ENCODE measurements at regions not wholly inside any gene's neighbourhood (a gene's known extent, or its start where the extent isn't known, plus 50 kb on each side); places are given as distances from the start of the nearest gene placed in this dataset.

DNA sequence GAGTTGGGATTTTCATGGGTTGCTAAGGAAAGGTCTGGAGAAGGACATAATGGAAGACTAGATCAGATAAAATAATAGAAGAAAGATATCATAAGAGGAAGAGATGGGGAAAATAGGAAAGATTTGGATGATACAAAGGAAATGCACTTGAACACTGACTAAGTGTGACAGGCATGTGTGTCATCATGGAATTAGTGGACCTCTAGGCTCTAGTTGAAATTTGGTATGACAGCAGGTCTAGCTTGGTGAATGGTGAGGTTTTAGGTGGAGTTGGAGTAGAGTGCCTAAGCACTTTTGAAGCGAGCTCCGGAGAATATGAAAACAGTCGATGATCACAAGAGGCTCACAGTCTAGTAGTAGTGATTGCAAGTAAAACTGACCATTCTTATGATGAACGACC, 73.0 kb upstream of the PTGS2 start:
- Histone ChIP-seq H3K4me2 (replicated peaks; ENCODE audit: low read depth, low read length, poor library complexity, severe bottlenecking) (no peak overlapping the region), H4K20me1 (ENCODE audit: control insufficient read depth, insufficient read depth, low read length, poor library complexity, severe bottlenecking) (no peaks in the 10 kb centered on the region), H3K9ac (ENCODE audit: low read length) (no peak overlapping the region), H3K4me3 (ENCODE audit: control extremely low read depth in 1 of 5, extremely low read depth in 1 of 5, insufficient read depth in 1 of 5, low read depth in 2 of 5, low read length in 4 of 5) (no peak overlapping the region), H2AFZ (ENCODE audit: insufficient read depth, low read depth, low read length, poor library complexity, severe bottlenecking) (no peak overlapping the region), H3K9me3 (ENCODE audit: control extremely low read depth in 1 of 3, control insufficient read depth in 2 of 3, insufficient read depth in 1 of 3, low read length in 2 of 3) (no peaks in the 10 kb centered on the region), H3K4me1 (ENCODE audit: control insufficient read depth in 2 of 2, insufficient read depth in 2 of 2, low read length in 2 of 2) (no peaks in the 10 kb centered on the region), H3K27ac (ENCODE audit: low read length in 2 of 2) (no peak overlapping the region), H3K27me3 (replicated peaks in 1 of 4; ENCODE audit: control extremely low read depth in 1 of 4, control insufficient read depth in 3 of 4, insufficient read depth in 4 of 4, low read length in 3 of 4) (no peaks in the 10 kb centered on the region), H3K36me3 (replicated peaks in 1 of 2; ENCODE audit: control extremely low read depth in 1 of 2, control insufficient read depth in 1 of 2, extremely low read depth in 1 of 2, insufficient read depth in 2 of 2, low read length in 1 of 2) (no peaks in the 10 kb centered on the region), H3K79me2 (ENCODE audit: control insufficient read depth, insufficient read depth, low read length) (no peaks in the 10 kb centered on the region)
- POLR2A ChIA-PET, result no interaction called here
- DNase-seq, result no peak
- CTCF ChIA-PET, result no interaction called here
- no peaks in the 10 kb centered on the region for H3K27me3 Mint-ChIP-seq
- H3K27ac Mint-ChIP-seq, result no peak overlapping the region
- TF ChIP-seq CTCF (IDR thresholded peaks at IDR 0.05) (no peak), EZH2 (IDR thresholded peaks at IDR 0.05; ENCODE audit: borderline replicate concordance, insufficient read depth, low read depth, low read length, poor library complexity, severe bottlenecking) (no peak)
- no peak overlapping the region for H3K4me3 Mint-ChIP-seq
- intact Hi-C loops (cut with micrococcal nuclease), result no loop called here
- H3K4me1 Mint-ChIP-seq, result no peaks in the 10 kb centered on the region
- ATAC-seq (ENCODE audit: low read depth), result no peak
- H3K9me3 Mint-ChIP-seq (ENCODE audit: insufficient read depth), result peaks cover 2% of the 10 kb centered on the region
- WGBS (ENCODE audit: insufficient coverage), result 90% methylated on average over 4 of the region's 4 CpGs

DNA sequence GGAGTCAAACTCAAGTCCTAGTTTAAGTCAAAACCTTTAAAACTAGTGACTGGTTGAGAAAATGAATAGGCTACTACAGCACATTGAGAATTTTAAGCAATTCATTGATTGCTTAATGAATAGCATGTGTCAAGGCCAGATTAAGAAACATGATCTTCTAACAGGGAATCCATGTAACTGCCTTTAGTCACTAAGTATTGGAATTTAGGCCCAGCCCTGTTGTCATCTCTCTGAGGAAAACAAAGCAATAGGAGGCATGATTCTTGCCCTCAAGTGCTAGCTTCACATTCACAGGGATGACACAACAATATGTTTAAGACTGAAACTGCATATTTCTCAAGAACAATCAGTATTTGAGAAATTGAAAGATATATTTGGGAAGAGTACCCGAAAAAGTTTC, 70.0 kb upstream of the PTGS2 start:
- H3K9me3 ChIP-seq (ENCODE audit: control extremely low read depth in 1 of 3, control insufficient read depth in 2 of 3, insufficient read depth in 1 of 3, low read length in 2 of 3), result peaks cover 0 to 8% (median 7%) of the 10 kb centered on the region in 3 donors
- no peaks in the 10 kb centered on the region for H4K20me1 ChIP-seq (ENCODE audit: control insufficient read depth, insufficient read depth, low read length, poor library complexity, severe bottlenecking)
- no peak overlapping the region for H3K4me2 ChIP-seq (replicated peaks; ENCODE audit: low read depth, low read length, poor library complexity, severe bottlenecking)
- intact Hi-C loops (cut with micrococcal nuclease), result no loop called here
- no peak overlapping the region for H3K4me3 ChIP-seq (ENCODE audit: control extremely low read depth in 1 of 5, extremely low read depth in 1 of 5, insufficient read depth in 1 of 5, low read depth in 2 of 5, low read length in 4 of 5)
- no CpG with 5 or more reads among the region's 1 CpG for WGBS (ENCODE audit: insufficient coverage)
- Mint-ChIP-seq H3K4me1 (no peaks in the 10 kb centered on the region), H3K4me3 (no peak overlapping the region), H3K9me3 (ENCODE audit: insufficient read depth) (peaks cover 10% of the 10 kb centered on the region), H3K27ac (no peak overlapping the region), H3K27me3 (no peaks in the 10 kb centered on the region)
- CTCF ChIA-PET, result no interaction called here
- ATAC-seq (ENCODE audit: low read depth) (no peak), DNase-seq (no peak)
- no peaks in the 10 kb centered on the region for H3K27me3 ChIP-seq (replicated peaks in 1 of 4; ENCODE audit: control extremely low read depth in 1 of 4, control insufficient read depth in 3 of 4, insufficient read depth in 4 of 4, low read length in 3 of 4)
- H3K27ac ChIP-seq (ENCODE audit: low read length in 2 of 2), result no peak overlapping the region
- H3K36me3 ChIP-seq (replicated peaks in 1 of 2; ENCODE audit: control extremely low read depth in 1 of 2, control insufficient read depth in 1 of 2, extremely low read depth in 1 of 2, insufficient read depth in 2 of 2, low read length in 1 of 2), result no peaks in the 10 kb centered on the region
- no peaks in the 10 kb centered on the region for H3K4me1 ChIP-seq (ENCODE audit: control insufficient read depth in 2 of 2, insufficient read depth in 2 of 2, low read length in 2 of 2)
- POLR2A ChIA-PET, result no interaction called here
- no peaks in the 10 kb centered on the region for H3K79me2 ChIP-seq (ENCODE audit: control insufficient read depth, insufficient read depth, low read length)
- TF ChIP-seq CTCF (IDR thresholded peaks at IDR 0.05) (no peak), EZH2 (IDR thresholded peaks at IDR 0.05; ENCODE audit: borderline replicate concordance, insufficient read depth, low read depth, low read length, poor library complexity, severe bottlenecking) (no peak)
- H3K9ac ChIP-seq (ENCODE audit: low read length), result no peak overlapping the region
- no peak overlapping the region for H2AFZ ChIP-seq (ENCODE audit: insufficient read depth, low read depth, low read length, poor library complexity, severe bottlenecking)

Measured in B cell (primary cell).